Raji (cell line): ENCODE measurements at regions not wholly inside any gene's neighbourhood (a gene's known extent, or its start where the extent isn't known, plus 50 kb on each side); places are given as distances from the start of the nearest gene placed in this dataset.

Experiments
- POLR2A ChIP-seq: IDR thresholded peaks from 2 replicates; pipeline ENCODE4 v1.6.1; 2011; ENCODE audit warnings: low read depth, low read length, control low read depth; ENCODE audit not compliant: insufficient read depth

GRCh38 chr14:106222311-106222710, 695.9 kb downstream of the TMEM121 start:
- TF ChIP-seq POLR2A: no peak

- TF ChIP-seq POLR2A: no peak
Measured at GRCh38 chr14:106222731-106223130, 696.3 kb downstream of the TMEM121 start.

DNA sequence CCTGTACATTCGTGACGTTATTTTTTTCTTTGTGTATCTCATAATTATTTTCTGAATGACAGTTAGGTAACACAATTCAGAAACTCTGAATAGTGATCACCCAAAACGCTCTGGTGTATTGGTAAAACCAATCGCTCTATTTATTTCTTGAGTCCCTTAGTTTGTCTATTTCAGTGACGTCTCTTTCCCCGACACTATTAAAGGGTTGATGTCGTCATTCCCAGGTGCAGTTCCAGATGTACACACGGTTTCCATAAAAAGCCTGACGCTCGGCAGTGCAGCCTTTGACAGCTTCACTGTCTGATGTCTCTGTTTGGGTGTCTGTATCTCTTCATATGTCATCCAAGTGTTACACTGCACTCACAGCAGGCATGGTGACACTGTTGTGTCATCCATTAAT, 701.4 kb downstream of the TMEM121 start:
- TF ChIP-seq POLR2A: no peak

- TF ChIP-seq POLR2A: no peak
Measured at GRCh38 chr14:106228541-106229158, 702.3 kb downstream of the TMEM121 start.

GRCh38 chr14:106230071-106230470, 703.7 kb downstream of the TMEM121 start:
- TF ChIP-seq POLR2A: no peak

GRCh38 chr14:106235356-106236159, 709.2 kb downstream of the TMEM121 start:
- peak; percentile 94 for TF ChIP-seq POLR2A

GRCh38 chr14:106248321-106249192, 722.2 kb downstream of the TMEM121 start:
- no peak for TF ChIP-seq POLR2A

DNA sequence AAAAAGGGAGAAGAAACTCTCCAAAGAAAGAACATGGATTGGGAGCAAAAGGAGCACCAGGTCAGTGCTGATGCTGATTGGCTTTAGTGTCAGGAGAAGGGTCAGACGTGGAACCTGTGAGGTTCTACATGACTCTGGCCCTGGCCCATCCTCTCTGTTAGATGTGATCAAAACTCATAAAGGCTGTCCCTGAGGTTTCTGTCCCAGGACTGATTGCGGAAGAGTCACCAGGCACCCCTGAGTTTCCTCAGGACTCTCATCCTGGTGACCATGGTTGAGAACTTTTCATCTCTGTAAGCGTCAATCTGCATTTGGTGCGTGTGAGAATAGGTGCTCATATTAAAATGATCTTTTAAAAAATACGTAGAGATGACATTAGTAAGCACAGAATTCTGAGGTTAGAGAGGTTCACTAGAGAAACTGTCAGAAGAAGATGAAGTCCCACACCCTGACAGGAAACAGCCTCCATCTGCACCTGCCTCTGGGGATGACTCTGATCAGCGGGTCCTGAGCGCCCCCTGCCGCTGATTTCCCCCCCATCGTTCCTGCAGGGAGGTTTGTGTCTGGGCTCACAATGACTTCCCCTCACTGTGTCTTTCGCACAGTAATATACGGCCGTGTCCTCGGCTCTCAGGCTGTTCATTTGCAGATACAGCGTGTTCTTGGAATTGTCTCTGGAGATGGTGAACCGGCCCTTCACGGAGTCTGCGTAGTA, 741.8 kb downstream of the TMEM121 start:
- TF ChIP-seq POLR2A: peak; percentile 32; the same call in 1 of the 2 replicates

- peak; percentile 71 for TF ChIP-seq POLR2A
Measured at GRCh38 chr14:106269029-106269428, 742.6 kb downstream of the TMEM121 start.

DNA sequence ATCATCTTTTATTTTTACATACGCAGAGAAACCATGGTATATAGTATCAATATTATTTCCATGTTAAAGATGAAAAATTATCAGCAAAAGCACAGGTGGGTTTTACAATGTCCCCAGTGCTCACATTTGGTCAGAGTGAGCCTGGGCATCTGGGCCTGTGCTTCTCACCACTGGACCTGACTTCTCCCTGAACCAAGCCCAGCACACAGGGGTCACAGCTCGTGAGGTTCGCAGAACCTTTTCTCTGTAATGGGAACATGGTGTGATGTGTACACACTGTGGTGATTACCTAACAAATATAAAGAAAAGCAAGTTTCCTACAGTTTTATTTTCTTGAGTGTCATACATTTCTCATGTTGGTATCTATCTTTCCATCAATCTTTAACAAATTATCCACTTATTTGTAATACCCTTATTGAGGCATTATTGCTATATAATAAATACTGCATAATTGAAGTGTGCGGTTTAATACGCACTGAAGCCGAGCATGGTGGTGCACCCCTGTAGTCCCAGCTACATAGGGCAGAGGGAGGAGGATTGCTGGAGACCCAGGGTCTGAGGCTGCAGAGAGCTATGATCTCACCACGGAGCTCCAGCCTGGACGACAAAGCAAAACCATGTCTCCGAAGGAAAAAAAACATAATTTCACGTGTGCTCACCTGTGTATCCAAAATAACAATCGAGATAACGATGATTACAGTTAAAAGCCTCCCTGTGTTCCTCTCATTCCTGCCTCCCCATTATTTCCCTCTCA, 743.2 kb downstream of the TMEM121 start:
- no peak; the same call in 1 of the 2 replicates for TF ChIP-seq POLR2A

DNA sequence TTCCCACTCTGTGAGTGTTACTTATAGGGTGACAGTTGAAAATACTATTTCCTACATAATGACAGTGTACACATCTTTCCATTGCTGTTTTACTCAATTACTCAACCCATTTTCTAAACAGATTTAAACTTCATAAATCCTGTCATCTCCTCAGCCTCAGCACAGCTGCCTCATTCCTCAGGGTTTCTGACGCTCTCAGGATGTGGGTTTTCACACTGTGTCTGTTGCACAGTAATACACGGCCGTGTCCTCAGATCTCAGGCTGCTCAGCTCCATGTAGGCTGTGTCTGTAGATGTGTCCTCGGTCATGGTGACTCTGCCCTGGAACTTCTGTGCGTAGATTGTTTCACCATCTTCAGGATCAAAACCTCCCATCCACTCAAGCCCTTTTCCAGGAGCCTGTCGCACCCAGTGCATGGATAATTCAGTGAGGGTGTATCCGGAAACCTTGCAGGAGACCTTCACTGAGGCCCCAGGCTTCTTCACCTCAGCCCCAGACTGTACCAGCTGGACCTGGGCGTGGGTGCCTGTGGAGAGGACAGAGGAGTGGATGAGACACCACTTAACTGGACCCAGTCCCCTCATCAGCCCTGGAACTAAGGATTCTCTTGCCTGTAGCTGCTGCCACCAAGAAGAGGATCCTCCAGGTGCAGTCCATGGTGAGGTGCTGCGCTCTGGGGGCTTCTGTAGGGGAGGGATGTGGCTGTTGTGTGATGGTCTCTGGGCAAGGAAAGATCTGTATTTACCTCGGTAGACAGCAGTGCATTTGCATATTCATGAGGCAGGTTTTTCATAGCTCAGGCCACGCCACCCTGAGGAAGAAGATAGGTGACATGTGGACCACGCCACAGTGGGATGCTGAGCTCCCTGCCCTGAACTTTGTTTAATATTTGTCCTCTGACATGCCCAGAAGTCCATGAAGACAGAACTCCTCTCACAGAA, 750.2 kb downstream of the TMEM121 start:
- peak; percentile 59; the same call in 1 of the 2 replicates for TF ChIP-seq POLR2A

- TF ChIP-seq POLR2A: no peak
Measured at GRCh38 chr14:106277503-106277902, 751.1 kb downstream of the TMEM121 start.

- TF ChIP-seq POLR2A: no peak
Measured at GRCh38 chr14:106280876-106281275, 754.5 kb downstream of the TMEM121 start.
